Activated CD8-positive, alpha-beta memory T cell treated with anti-CD3 and anti-CD28 coated beads for 1 hour (primary cell): ENCODE measurements at regions not wholly inside any gene's neighbourhood (a gene's known extent, or its start where the extent isn't known, plus 50 kb on each side); places are given as distances from the start of the nearest gene placed in this dataset.
"Not testable (repeated sequence)": the region's sequence is repeated elsewhere in the genome, so short reads cannot be mapped to it uniquely, and the experiment has no call there.

Source experiments
- DNase-seq, 2 donors: peaks; one replicate each; pipeline ENCODE4 v3.0.0-alpha.2; 2020; ENCODE audit warnings: low read depth in 1 of 2; ENCODE audit errors: extremely low read depth in 1 of 2

DNA sequence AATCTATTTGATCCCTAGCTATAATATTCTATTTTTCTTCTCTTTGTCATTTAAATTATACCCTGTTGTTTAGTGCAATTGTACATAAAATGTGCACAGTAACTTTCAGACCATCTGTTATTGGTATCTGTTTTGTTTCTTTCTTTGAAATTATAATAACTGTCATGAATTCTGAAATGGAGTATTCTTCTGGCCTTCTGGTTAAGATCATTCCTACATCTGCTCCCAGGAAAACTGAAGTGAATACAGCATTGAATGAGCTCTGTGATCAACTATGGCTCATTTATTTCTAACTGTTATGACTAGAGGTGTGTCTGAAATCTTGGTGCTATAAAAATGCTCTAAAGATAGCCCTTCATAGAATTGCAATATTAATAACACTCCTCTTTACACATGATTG lies 788.4 kb upstream of the TMEFF2 start:
- no peak for DNase-seq

DNA sequence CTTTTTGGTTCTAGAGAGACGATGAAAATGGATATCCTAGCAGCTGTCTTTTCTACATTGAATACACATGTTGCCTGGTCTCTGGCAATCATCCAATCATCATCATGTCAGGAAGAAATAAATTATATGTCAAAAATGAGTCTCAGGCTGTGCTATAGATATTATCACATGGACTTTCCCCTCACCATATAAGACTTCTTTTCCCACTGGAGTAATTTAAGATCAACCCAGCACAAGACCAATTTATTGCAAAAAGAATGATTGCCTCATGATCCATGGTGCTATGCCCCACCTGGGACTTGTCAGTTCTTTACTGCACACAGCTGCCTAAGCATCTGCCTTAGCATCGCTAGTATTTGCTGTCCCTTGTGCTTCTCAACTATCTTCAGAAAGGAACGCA lies 783.7 kb upstream of the TMEFF2 start:
- DNase-seq = no peak

DNA sequence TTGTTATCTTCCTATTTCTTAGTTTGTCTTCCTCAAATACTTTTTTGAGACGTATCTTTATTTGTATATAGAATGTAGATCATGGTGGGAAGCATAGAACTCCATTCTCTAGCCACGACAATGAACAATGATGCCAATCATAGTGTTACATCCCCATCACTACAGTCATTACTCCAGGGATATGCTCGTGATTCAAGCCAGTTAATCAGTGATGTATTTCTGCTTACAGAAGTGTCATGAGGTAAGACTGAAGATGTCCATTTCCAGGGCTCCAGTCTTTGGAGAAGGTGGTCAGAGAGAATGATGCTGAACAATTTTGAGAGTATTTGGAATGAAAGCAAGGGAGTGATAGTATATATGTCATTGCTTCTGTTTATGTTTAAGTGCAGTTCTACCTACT lies 777.2 kb upstream of the TMEFF2 start:
- DNase-seq = no peak

DNA sequence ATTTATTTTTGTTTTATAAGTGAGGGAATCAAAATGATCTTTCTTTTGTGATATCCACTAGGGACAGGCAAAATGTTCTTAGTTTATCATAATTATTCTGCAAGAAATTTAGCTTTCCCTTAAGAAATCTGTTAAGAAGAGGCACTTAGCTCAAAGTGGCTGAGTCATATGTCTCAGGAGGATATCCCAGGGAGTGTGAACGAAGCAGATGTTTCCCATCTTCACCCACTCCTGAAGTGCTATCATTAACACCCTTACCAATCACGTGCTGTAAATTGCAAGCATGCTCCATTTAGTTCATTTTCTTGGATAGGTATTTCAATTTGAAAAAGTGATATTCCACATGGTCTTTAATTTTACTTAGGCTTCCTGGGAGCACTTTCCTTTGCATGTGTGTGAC lies 774.3 kb upstream of the TMEFF2 start:
- DNase-seq = no peak

DNA sequence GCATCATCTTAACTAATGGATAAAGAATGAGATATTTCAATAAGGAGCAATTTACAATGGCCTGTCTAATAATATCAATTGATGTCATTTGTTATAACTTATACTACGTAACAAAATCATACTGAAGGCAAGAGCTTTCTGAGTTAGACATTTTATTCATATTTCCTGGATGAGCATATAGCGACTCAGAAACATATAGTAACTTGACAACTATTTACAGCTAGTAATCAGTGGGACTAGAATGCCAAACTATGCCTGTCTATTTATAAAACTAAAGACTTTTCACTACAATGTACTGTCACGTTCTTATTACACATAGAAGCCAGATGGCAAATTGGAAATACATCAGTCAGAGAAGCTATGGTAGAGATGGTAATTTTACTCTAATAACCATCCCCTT lies 766.2 kb upstream of the TMEFF2 start:
- no peak for DNase-seq

DNA sequence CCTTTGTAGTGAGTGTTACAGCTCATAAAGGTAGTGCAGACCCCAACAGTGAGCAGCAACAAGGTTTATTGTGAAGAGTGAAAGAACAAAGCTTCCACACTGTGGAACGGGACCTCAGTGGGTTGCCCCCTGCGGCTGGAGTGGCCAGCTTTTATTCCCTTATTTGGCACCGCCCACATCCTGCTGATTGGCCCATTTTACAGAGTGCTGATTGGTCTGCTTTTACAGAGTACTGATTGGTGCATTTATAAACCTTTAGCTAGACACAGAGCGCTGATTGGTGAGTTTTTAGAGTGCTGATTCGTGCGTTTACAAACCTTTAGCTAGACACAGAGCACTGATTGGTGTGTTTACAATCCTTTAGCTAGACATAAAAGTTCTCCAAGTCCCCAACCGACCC lies 763.9 kb upstream of the TMEFF2 start:
- not testable (repeated sequence) for DNase-seq

DNA sequence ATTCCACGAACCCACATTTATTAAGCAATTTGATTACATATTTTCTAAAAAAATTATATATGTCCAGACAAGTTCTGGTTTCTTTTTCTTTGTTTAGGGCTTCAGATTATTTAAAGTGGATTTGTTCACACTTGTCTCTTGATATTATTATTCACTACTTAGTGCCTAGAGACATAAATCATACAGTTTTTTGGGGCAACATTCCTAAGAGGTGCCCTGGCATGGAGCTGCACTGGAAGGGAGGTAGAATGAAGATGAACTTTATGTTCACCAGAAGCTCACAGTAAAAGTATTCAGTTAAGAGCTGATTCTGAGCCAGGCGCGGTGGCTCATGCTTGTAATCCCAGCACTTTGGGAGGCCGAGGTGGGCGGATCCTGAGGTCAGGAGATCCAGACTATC lies 762.7 kb upstream of the TMEFF2 start:
- no peak for DNase-seq

DNA sequence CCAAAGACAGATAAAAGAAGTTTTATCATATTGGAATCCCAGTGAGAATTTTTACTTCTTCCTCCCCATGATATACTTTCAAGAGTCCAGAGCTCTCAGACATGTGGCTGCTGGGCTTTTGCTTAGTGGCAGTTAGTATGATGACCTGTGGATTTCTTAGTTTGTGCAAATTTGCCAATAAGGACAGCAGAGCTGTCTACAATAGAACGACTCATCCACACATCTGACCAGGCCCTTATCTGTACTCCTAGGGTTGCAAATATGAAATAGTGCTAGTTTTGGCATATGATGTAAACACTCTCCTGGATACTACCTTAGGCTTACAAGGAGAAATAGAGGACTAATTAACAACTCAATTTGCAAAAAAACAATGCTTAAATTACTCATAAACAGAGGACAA lies 758.4 kb upstream of the TMEFF2 start:
- DNase-seq = no peak

DNA sequence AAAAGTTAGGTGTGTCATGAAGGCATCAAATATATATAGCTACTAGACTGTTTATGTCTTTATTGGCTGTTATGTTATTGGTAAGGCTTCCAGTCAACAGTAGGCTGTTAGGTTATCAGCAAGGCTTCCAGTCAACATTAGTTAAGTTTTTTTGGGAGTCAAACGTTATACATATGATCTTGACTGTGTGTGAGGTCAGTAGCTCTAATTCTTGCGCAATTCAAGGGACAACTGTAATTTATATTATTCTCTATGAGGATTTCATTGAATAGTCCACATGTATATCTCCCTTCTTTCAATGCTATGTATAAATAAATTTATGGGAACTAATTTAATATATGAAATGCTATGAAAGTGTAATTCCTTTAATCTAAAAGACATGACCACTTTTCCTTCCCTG lies 757.5 kb upstream of the TMEFF2 start:
- DNase-seq = no peak

DNA sequence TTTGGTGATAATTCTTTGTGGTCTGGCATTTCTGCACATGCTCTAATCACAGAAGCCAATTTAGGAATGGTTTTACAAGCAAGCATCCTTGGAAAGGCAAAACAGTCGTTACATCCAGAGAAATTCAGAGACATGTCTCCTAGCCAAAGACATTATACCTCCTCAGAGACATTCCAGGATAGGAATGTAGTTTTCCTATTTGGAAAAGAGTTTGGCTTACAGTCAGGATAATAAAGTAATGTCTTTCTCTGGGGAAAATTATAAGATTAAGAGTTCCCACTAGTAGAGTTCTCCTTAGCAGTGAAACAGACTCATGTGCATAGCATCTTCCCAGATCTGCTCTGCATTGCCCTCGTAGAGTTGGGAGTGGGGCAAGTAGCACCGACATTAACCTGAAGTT lies 753.6 kb upstream of the TMEFF2 start:
- no peak for DNase-seq

DNA sequence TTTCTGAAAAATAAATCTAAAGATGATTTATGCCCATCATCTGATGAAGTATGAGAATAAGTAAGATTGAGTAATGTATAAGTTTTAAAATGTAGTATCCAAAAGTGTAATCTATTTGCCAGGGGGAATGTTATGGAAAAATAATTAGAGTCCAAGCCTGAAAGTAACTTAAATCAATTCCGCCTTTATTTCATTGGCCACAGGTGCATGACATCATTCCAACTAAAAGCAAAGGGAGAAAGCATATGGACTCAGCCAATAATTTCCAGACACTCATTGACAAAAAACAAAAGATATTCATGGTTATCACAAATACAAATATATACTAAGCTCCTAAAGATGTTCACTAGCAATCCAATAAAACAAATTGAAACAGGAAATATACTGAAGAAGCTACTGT lies 752.6 kb upstream of the TMEFF2 start:
- no peak for DNase-seq

DNA sequence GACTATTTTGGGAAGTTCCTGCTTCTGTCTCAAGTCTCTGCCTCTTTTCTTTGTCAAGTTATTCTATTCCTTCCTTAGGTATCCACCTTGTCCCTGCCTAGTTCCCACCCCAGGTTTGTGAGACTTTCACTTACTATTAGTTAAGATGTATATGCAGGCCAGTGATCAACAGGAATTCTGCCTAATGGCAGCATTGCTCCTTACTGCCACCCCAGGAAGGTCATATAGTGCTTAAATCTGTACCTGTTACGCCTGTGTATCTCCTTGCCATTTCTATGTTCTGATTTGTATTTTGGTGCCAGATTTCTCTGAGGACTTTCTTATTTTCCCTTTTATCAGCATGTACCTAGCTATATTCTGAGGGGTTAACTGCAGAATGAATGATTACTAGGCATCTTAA lies 746.0 kb upstream of the TMEFF2 start:
- DNase-seq = no peak

DNA sequence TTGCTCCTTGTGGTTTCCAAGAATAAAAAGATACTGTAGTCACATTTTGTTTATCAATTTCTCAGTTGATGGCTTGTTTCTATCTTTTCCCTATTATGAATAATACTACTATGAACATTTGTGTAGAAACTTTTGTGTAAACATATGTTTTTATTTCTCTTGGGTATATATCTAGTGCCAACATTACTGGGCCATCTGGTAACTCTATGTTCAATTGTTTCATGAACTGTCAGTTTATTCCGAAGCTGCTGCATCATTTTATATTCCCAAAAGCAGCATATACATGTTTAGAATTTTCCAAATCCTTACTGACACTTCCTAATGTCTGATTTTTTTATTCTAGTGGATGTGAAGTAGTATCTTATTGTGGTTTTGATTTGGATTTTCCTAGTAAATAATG lies 737.6 kb upstream of the TMEFF2 start:
- DNase-seq = no peak

DNA sequence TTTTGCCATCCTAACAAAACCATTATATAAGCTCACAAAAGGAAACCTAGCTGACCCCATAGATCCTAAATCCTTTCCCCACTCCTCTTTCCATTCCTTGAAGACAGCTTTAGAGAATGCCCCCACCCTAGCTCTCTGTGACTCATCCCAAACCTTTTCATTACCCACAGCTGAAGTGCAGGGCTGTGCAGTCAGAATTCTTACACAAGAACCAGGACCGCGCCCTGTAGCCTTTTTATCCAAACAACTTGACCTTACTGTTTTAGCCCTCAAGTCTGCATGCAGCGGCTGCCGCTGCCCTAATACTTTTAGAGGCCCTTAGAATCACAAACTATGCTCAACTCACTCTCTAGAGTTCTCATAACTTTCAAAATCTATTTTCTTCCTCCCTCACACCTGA lies 726.9 kb upstream of the TMEFF2 start:
- not testable (repeated sequence) for DNase-seq

DNA sequence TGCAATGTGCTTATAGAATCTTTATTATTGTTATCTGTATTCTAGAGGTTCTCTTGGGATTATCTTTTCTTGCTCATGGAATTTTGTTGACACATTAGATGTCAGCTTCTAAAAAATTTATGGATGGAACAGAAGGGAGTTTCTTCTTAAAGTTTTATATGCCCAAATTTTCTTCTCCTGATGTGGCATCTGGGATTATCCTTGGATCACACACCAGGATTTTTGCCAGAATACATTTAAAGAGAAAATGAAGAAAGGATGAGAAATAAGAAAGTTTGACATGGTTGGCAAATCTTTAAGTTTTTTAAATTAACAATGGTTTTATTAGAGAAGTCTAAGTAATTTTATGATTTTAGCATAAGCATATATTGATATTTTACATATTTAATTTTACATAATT lies 706.7 kb upstream of the TMEFF2 start:
- no peak for DNase-seq

DNA sequence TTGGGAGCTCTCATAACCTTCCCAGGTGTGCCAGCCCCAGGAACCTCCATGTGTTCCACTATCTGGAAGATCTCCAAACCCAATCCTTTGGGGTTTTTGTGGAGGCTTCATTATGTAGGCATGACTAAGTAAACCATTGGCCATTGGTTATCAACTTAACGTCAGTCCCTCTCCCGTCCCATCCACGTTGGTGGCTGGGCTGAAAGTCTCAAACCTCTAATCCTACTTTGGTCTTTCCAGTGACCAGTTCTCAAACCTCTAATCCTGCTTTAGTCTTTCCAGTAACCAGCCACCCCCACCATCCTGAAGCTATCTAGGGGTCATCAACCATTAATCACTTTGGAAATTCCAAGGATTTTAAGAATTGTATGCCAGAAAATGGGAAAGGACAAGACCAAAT lies 704.7 kb upstream of the TMEFF2 start:
- no peak for DNase-seq

DNA sequence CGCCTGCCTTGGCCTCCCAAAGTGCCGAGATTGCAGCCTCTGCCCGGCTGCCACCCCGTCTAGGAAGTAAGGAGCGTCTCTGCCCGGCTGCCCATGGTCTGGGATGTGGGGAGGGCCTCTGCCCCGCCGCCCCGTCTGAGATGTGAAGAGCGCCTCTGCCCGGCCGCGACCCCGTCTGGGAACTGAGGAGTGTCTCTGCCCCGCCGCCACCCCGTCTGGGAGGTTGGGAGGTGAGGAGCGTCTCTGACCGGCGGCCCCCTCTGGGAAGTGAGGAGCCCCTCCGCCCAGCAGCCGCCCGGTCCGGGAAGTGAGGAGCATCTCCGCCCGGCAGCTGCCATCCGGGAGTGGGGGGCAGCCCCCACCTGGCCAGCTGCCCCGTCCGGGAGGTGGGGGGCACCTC lies 699.2 kb upstream of the TMEFF2 start:
- DNase-seq = not testable (repeated sequence)

DNA sequence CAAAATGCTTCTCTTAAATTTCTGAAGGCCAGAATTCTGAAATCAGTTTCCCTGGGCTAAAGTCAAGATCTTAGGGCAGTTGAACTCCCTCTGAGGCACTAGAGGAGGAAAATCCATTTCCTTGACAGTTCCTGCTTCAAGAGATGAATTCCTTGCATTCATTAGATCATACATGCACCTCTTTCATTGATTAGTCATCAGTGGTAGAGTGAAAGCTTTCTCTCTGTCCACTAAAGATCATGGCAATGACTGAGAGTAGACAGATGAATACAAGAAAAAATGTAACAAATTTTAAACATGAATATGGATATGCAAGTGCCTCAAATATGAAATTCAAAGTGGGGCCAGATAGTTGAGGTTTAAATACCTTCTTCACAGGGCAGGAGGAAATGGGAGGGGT lies 693.4 kb upstream of the TMEFF2 start:
- DNase-seq = no peak

DNA sequence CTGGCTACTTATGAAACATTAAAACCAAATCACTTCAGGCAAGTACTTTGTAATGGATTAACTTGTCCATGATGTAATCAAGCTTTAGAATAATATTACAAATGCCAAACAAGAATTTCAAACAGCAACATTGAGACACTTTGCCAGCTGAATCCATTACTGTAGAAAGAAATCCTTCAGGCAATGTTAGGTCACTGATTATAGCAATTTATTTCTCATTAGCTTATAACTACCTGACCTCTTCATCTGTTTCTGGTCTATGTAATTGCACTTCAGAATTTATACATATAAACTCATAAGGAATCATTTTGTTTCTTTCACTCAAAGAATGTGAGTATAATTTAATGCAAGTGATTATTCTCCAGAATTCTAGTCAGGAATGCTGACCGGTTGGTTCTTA lies 692.6 kb upstream of the TMEFF2 start:
- no peak for DNase-seq

DNA sequence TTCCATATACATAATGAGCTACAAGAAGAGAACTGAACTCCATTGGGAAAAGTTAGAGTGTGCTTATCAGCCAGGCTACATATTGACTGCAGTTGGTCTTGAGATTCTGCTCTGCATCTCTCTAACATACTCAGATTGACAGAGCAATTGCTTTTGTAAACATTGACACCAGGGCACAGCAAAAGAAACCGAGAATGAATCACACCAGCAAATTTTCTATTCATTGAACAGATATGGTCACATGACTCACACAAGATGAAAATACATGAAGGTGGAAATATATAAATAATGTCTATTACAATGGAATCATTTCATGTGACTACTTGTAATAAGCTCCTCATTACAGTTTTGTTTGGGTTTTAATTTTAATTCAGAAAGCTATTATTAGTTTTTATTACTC lies 691.9 kb upstream of the TMEFF2 start:
- no peak for DNase-seq

DNA sequence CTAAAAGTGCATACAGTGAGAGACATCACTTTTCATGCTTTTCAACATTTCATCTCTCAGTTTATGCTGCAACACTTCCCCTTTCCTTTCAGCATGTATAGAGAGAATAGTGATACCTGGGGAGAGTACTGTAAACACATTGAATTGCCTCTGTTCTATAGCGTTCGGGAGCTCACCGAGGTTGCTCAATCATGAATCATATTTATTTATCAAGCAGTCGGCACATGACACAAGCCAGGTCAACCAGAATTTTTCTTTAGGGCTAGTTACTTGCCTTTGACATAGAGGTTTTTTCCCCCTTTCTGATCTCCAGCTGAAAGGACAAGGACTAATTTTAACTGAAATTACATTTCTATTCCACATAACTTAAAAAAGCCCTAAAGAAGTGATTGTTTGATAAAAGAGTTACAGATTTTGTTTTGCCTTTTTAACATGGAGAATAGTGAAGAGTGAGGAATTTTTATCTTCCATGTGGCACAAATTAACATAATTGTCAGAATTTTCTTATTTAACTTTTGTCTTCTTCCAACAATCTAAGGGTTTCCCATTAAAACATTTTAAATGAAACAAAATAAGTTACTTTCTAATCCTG lies 690.9 kb upstream of the TMEFF2 start:
- no peak for DNase-seq

DNA sequence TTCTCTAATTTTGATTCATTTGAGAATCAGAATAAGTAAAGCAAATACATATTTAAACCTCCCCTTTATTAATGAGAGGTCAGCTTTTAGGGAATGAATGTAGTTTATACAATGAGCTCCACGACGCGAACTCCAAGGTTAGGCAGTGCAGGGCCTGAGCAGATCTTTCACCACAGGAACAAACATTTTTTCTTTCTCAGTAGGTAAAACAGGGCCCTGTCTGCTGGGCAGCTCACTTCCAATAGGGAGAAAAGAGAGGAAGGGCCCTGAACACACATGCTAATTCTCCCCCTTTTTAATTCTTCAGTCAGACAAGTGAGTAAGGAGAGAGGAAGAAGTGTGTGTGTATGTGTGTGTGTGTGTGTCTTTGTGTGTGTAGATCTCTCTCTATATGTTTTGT lies 682.4 kb upstream of the TMEFF2 start:
- no peak for DNase-seq

DNA sequence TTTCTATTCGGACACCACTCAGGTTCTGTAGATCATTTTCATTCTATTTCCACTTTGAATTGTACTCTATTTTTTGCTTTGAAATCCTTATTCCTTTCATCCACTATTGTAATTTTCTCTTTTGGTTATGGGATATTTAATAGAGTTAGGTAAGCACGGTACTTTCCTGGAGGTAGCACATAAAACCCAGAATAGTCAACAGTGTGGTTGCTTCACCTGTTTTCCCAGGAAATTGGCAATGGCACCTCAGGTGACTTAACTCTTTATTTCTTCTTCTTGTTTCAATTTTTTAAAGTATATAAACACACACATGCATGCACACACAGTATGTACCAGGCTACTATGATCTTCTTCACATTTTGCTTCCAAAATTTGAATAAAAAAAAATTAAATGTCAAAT lies 682.0 kb upstream of the TMEFF2 start:
- DNase-seq = no peak

DNA sequence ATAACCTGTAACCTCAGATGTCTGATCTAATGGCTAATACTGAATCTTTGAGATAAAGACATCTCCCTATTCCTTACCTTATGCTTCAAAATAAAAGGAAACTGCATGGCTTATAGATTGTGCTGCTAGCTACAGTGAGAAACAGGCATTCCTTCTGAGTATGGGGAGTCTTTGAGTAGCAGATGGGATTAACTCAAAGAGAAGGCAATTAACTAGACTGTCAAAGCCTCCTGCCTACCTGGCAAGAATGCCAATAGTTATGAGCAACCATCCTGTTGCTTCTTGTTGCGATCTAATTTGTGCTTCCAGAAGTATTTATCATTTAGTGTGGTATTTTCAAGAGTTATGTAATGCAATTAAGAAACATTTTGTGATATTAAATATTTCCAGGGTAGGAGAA lies 660.0 kb upstream of the TMEFF2 start:
- no peak for DNase-seq
